GM12875 (cell line): ENCODE measurements at regions not wholly inside any gene's neighbourhood (a gene's known extent, or its start where the extent isn't known, plus 50 kb on each side); places are given as distances from the start of the nearest gene placed in this dataset.

Experiments used
- H3K4me3 ChIP-seq: one replicate; pipeline ENCODE4 v1.5.1; 2011; ENCODE audit warnings: low read depth, low read length, control low read depth
- CTCF ChIP-seq: IDR thresholded peaks from 2 replicates; pipeline ENCODE4 v1.5.1; 2011; ENCODE audit warnings: low read depth, mild to moderate bottlenecking, control low read depth, inconsistent platforms, low read length, moderate library complexity, borderline replicate concordance; ENCODE audit not compliant: insufficient read depth

- no peak for TF ChIP-seq CTCF
Observed at GRCh38 chr4:178752954-178753525, 1310.8 kb upstream of the AGA start.

GRCh38 chr4:178778496-178778895 is 1336.3 kb upstream of the AGA start:
- no peak overlapping the region for H3K4me3 ChIP-seq
- no peak for TF ChIP-seq CTCF

More at GRCh38 chr4:178752954-178753525, 1310.8 kb upstream of the AGA start:
- no peak overlapping the region for H3K4me3 ChIP-seq

DNA sequence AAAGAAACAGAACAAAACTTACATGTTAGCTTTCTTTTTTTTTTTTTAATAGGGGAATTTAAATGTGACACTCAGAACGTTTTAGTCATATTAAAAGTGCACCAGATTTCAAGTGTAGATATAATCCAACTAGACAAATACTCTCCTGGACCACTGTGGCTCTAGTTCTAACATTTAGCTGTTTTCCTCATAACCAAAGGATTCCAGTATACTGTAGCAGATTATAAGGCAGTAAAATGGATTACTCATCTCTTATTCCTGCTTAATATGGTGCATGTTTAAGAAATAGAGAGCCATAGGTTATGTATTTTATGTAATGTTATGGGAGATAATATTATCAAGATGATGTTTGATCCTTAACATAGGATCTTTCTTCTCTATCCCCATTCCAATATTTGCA is 1339.5 kb upstream of the AGA start:
- no peak for TF ChIP-seq CTCF
- no peak overlapping the region for H3K4me3 ChIP-seq

DNA sequence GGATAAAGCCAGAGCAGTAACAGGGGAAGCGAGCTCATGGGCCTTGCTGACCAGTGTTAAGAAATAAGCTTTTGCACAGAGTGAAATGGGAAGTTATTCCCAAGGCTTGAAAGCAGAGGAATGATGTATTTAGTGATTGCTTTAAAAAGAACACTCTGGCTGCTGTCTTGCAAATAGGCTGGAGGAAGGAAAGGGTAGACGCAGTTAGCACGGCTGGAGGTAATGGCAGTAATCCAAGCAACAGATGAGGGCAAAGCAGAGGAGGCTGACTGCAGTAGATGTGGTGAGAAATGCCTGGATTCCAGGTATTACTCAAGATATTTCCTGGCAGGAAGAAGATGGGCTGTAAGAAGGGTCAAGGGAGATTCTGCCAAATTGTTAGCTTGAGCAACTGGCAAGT is 1342.3 kb upstream of the AGA start:
- no peak for TF ChIP-seq CTCF
- no peak overlapping the region for H3K4me3 ChIP-seq

- TF ChIP-seq CTCF: no peak
- no peak overlapping the region for H3K4me3 ChIP-seq
Observed at GRCh38 chr4:178789279-178789678, 1347.0 kb upstream of the AGA start.

DNA sequence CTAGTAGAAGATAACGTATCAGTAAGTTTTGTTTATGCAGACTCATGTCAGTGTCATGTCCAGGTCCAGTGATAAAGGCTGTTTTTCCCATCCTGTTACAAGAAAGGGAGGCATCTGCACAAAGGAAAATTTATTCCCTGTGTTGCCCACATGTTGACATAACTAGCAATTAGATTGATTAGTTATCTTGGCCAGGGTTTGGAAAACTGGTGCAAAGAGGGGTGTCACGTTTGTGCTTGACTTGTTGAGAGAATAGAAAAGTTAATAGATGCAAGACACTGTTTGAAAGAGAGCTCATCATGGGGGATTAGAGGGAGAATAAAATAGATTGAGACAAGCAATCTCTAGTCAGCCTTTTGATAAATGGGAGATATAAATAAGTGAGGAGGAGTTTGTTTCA is 1357.0 kb upstream of the AGA start:
- no peak for TF ChIP-seq CTCF
- H3K4me3 ChIP-seq: no peak overlapping the region

DNA sequence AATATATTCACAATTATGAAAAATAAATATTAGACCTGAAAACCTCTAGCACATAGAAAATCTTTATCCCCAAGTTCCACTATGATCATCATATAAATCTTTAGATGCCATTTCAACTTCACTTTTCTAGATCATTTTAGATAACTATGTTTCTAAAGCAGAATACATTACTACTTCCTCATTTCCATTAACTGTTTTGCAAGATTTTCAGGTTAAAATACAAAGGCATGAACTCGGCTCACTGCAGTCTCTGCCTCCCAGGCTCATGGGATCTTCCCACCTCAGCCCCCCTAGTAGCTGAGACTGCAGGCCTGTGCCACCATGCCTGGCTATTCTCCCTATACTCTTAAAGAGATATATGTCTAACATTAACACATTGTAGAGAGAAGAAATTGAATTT is 1365.9 kb upstream of the AGA start:
- no peak overlapping the region for H3K4me3 ChIP-seq
- no peak for TF ChIP-seq CTCF
